Peyer's patch (tissue), 4 donors: ENCODE measurements at regions not wholly inside any gene's neighbourhood (a gene's known extent, or its start where the extent isn't known, plus 50 kb on each side); places are given as distances from the start of the nearest gene placed in this dataset.

Experiments used
- DNase-seq, 3 donors: peaks; one replicate each; pipeline ENCODE4 v3.0.0-alpha.2; 2017 to 2019
- H3K27ac ChIP-seq, 4 donors: fragments of 200-600 bp; sonication (generic); one replicate each; pipeline ENCODE4 v1.5.1; 2016 to 2019
- H3K27me3 ChIP-seq, 2 donors: fragments of 200-600 bp; sonication (generic); one replicate each; pipeline ENCODE4 v1.5.1; 2019
- H3K36me3 ChIP-seq, 3 donors: fragments of 200-600 bp; sonication (generic); one replicate each; pipeline ENCODE4 v1.5.1; 2016 to 2019
- H3K4me1 ChIP-seq, 4 donors: fragments of 200-600 bp; sonication (generic); one replicate each; pipeline ENCODE4 v1.5.1; 2016 to 2019
- H3K4me3 ChIP-seq, 4 donors: fragments of 200-600 bp; sonication (generic); 1 replicate in 3 of 4; 2 replicates in 1 of 4; pipeline ENCODE4 v1.5.1; 2016 to 2019; ENCODE audit warnings: mild to moderate bottlenecking in 1 of 4
- H3K9me3 ChIP-seq, 4 donors: fragments of 200-600 bp; sonication (generic); one replicate each; pipeline ENCODE4 v1.5.1; 2016 to 2019; ENCODE audit warnings: mild to moderate bottlenecking in 1 of 4
- CTCF ChIP-seq, 6 experiments: fragments of 450-650 bp in 4 of 6; fragments of 200-600 bp in 2 of 6; sonication (generic) in 1 of 6; IDR thresholded peaks; one replicate each; pipeline ENCODE4 v1.5.1; 2017 to 2019; ENCODE audit warnings: antibody characterized with exemption in 6 of 6, mild to moderate bottlenecking in 3 of 6, moderate library complexity in 1 of 6
- POLR2A ChIP-seq, 2 donors: fragments of 450-650 bp; IDR thresholded peaks; one replicate each; pipeline ENCODE4 v1.5.1; 2017; ENCODE audit warnings: antibody characterized with exemption in 2 of 2, mild to moderate bottlenecking in 2 of 2, moderate library complexity in 2 of 2

GRCh38 chr6:168826726-168827585, 386.0 kb downstream of the SMOC2 start:
- H3K36me3 ChIP-seq = no peaks in the 10 kb centered on the region
- no peak overlapping the region for H3K27ac ChIP-seq
- H3K4me1 ChIP-seq = no peaks in the 10 kb centered on the region
- H3K9me3 ChIP-seq = no peaks in the 10 kb centered on the region
- no peak for DNase-seq
- H3K4me3 ChIP-seq = no peak overlapping the region
- H3K27me3 ChIP-seq = no peaks in the 10 kb centered on the region
- TF ChIP-seq CTCF (IDR thresholded peaks at IDR 0.05) (no peak), POLR2A (IDR thresholded peaks at IDR 0.05) (no peak)

GRCh38 chr6:168826078-168826390, 385.1 kb downstream of the SMOC2 start:
- H3K4me3 ChIP-seq = no peak overlapping the region
- no peaks in the 10 kb centered on the region for H3K36me3 ChIP-seq
- H3K9me3 ChIP-seq = no peaks in the 10 kb centered on the region

GRCh38 chr6:168825226-168826077, 384.5 kb downstream of the SMOC2 start:
- no peak for TF ChIP-seq POLR2A (IDR thresholded peaks at IDR 0.05)
- TF ChIP-seq CTCF (IDR thresholded peaks at IDR 0.05) = no peak
- Histone ChIP-seq H3K4me1 (no peaks in the 10 kb centered on the region), H3K27me3 (no peaks in the 10 kb centered on the region), H3K27ac (no peak overlapping the region), H3K36me3 (no peaks in the 10 kb centered on the region), H3K4me3 (no peak overlapping the region), H3K9me3 (no peaks in the 10 kb centered on the region)
- no peak for DNase-seq

More at GRCh38 chr6:168826078-168826390, 385.1 kb downstream of the SMOC2 start:
- DNase-seq = no peak
- TF ChIP-seq POLR2A (IDR thresholded peaks at IDR 0.05) = no peak
- no peak for TF ChIP-seq CTCF (IDR thresholded peaks at IDR 0.05)
- Histone ChIP-seq H3K4me1 (no peaks in the 10 kb centered on the region), H3K27ac (no peak overlapping the region), H3K27me3 (no peaks in the 10 kb centered on the region)

GRCh38 chr6:168823397-168824212, 382.6 kb downstream of the SMOC2 start:
- H3K9me3 ChIP-seq = no peaks in the 10 kb centered on the region
- H3K4me3 ChIP-seq = no peak overlapping the region
- H3K36me3 ChIP-seq = no peaks in the 10 kb centered on the region
- TF ChIP-seq CTCF (IDR thresholded peaks at IDR 0.05) = no peak
- TF ChIP-seq POLR2A (IDR thresholded peaks at IDR 0.05) = no peak
- H3K27ac ChIP-seq = no peak overlapping the region
- no peak for DNase-seq
- no peaks in the 10 kb centered on the region for H3K27me3 ChIP-seq
- H3K4me1 ChIP-seq = no peaks in the 10 kb centered on the region

- H3K27ac ChIP-seq = no peak overlapping the region
These were observed 381.4 kb downstream of the SMOC2 start for GRCh38 chr6:168822376-168822775.

More at GRCh38 chr6:168822376-168822775, 381.4 kb downstream of the SMOC2 start:
- H3K4me1 ChIP-seq = no peaks in the 10 kb centered on the region
- H3K27me3 ChIP-seq = no peaks in the 10 kb centered on the region
- H3K9me3 ChIP-seq = peaks cover 0 to 4% (median 0%) of the 10 kb centered on the region in 4 donors
- H3K4me3 ChIP-seq = no peak overlapping the region
- no peak for DNase-seq
- H3K36me3 ChIP-seq = no peaks in the 10 kb centered on the region
- TF ChIP-seq CTCF (IDR thresholded peaks at IDR 0.05) = no peak
- TF ChIP-seq POLR2A (IDR thresholded peaks at IDR 0.05) = no peak
